HG03064 (cell line): ENCODE measurements at regions not wholly inside any gene's neighbourhood (a gene's known extent, or its start where the extent isn't known, plus 50 kb on each side); places are given as distances from the start of the nearest gene placed in this dataset.

Experiments
- ATAC-seq: cut with Tn5 transposase; IDR thresholded peaks from one replicate; pipeline ENCODE4 v1.9.1; 2021; ENCODE audit warnings: low read depth; ENCODE audit not compliant: unreplicated experiment

DNA sequence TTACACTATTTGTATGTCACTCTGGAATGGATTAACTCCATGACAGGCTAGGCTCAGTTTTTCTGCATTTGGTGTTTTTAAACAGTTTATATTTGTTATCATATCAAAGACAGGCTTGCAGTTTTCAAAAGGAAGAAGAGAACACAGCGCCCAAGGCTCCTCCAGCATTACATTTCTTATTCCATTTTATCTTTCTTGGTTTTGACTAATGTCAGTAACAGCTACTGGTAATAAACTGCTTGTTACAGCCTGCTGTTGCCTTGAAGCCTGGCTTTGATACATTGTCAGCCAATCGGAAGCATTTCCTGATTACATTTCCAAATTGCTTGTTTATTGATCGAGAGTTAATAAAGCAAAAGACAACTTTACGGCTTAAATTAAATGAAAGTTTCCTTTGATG lies 166.0 kb upstream of the MDFIC start:
- no peak for ATAC-seq

DNA sequence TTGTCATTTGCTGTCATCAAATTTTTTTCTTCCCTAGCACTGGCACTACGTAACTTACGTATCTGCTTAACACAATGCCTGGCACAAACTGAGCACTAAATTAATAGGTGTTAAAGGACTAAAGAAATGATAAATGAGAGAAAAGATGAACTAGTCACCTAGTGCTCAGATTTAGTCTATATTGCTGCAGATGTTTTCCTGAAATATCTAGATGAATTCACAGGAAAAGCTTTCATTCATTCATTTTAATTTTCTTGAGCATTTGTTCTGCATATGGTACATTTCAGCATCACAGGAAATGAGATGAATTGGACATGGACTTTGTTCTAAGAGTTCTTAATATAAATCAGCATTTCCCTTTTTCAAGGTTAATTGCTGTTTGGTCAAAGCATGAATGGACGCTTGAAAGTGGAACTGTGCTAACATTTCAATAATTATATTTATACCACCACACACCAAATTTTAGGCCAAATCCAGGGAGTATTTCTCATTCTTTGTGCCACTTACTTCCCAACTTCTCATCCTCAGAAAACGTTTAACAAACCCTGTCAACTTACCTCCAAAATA lies 163.2 kb upstream of the MDFIC start:
- ATAC-seq, result no peak

DNA sequence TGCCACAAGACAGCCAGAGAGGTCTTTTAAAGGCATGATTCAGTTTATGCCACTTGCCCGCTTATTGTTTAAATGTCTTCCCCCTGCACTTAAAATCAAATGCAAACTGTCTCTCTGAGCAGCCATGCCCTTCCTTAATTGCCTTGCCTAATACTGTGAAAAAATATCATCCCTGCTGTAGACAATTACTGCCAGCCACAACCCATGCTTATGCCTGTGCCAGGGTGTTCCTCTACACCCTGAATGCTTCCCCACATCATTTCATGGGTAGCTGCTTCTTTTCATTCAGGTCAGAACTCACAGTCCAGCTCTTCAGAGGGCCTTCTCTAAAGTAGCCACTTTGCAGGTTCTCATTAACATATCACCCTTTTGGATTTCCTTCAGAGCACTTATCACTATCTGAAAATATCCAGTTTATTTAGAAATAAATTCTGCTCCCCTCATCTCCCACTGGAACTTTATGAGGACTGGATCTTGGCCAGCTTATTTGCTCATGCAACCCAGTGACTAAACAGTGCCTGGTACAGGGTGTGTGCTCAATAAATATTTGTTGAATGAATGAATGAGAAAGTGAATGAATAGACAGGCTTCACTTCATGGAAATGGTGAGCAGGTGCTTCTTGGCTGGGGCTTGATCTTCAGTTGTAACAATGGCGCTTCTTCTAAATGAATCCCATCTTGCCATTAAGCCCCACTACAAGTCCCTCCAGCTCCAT lies 162.4 kb upstream of the MDFIC start:
- ATAC-seq, result no peak

DNA sequence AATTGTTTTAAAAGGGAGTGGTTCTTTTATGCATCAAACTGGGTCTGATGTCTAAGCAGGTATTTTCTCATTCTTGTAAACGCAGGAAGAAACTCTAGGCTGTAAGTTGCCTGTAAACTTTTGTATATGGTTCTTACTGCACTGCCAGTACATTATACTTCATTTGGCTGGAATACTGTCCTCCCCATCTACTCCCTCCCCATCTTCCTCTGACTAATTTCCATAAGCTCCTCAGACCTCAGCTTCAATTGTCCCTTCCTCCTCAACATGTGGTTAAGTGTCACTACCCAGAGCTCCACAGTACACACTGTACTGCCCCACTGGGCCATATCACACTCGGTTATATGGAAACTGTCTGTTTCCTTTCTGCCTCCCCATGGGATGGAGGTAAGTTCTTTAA lies 161.4 kb upstream of the MDFIC start:
- no peak for ATAC-seq

- ATAC-seq, result no peak
Measured at GRCh38 chr7:114761973-114762372, 159.9 kb upstream of the MDFIC start.

DNA sequence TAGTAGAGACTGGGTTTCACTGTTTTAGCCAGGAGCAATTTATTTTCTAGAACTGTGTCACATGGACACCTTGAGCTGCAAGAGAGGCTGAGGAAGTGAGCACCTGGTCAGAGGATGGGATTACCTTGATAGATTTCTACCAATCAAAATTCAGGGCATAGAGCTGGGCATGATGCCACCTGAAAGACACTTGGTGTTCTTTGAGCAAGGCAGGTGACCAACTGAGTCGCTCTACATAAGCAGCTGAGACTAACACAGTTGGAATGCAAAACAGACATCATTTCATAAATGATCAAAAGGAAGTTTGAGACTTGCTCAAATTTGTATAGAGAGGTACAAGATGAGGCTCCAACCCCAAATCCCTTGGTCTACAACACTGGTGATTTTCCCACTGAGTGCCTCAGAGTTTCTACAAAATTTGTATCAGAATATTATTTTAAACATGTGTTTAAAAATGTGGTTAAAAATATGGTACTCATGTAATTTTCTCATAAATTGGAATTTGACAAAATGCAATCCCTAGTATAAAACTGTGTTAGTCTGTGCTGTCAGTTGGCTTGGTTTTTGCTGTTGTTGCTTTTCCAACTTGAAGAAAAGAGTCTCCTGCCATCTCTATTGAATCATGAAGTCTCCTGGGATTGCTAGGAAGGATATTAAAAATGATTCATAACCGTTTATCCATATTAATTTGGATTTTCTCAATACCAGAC lies 156.4 kb upstream of the MDFIC start:
- no peak for ATAC-seq

- ATAC-seq, result no peak
Measured at GRCh38 chr7:114766041-114766356, 155.9 kb upstream of the MDFIC start.

GRCh38 chr7:114777288-114777687 lies 144.6 kb upstream of the MDFIC start:
- no peak for ATAC-seq

GRCh38 chr7:114783508-114783907 lies 138.4 kb upstream of the MDFIC start:
- no peak for ATAC-seq

- no peak for ATAC-seq
Measured at GRCh38 chr7:114784177-114784576, 137.7 kb upstream of the MDFIC start.

GRCh38 chr7:114784746-114785145 lies 137.1 kb upstream of the MDFIC start:
- ATAC-seq, result no peak

DNA sequence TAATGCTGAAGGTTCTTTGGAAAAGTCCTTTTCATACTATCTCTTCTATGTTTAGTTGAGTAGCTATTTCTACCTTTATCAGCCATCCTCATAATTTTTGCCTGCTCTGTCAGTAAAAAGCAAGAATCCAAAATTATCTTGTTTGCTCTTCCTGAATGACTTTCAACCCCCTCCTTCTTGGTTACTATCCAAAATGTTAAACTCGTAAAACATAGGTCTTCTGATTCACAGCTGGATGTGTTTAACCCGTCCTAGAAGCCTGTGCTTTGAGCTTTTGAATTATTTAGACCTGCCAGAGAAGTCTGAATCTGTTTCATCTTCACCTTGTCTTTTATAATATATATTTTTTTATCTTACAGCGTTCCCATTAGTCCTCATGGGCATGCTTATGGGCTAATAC lies 136.4 kb upstream of the MDFIC start:
- ATAC-seq, result no peak

- ATAC-seq, result no peak
Measured at GRCh38 chr7:114786455-114786854, 135.4 kb upstream of the MDFIC start.

DNA sequence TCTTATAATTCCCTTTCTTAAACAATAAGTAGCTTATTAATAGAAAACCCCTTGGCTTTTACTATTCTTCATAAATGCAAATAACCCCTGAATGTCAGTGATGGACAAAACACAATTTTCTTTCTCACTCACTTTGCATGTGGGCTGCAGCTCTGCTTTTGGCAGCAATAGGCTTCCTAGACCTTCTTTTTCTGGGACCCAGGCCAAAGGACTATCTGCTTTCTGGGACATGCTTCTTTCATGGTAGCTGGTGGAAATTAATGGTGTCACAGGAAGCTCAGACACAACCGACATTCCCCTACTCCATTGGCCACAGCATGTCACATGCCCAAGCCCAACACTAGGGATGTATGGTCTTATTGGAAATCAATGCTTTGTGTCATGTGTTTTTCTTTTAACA lies 134.3 kb upstream of the MDFIC start:
- ATAC-seq, result no peak

- no peak for ATAC-seq
Measured at GRCh38 chr7:114788706-114789105, 133.2 kb upstream of the MDFIC start.

GRCh38 chr7:114789161-114789560 lies 132.7 kb upstream of the MDFIC start:
- ATAC-seq, result no peak

- ATAC-seq, result no peak
Measured at GRCh38 chr7:114789871-114790311, 132.0 kb upstream of the MDFIC start.

- ATAC-seq, result no peak
Measured at GRCh38 chr7:114790521-114790920, 131.4 kb upstream of the MDFIC start.

DNA sequence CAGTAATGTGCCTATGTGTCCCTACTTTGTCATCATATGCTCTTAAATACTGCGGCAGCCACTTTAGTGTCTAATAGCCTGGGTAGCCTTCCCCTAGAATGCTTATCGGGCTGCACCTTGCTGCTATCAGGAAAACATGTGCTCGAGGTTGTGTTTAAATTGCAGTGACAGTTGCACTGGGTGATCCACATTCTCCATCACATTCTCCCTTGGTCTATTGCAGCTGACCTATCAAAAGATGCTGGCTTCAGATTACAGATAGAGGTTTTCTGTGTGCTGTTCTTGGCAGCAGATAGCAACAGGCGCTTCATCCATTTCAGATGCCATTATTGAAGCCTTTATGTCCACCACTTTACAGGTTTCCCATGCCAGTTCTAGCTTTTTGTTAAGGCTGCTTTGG lies 130.1 kb upstream of the MDFIC start:
- ATAC-seq, result no peak

GRCh38 chr7:114793155-114793845 lies 128.6 kb upstream of the MDFIC start:
- no peak for ATAC-seq

DNA sequence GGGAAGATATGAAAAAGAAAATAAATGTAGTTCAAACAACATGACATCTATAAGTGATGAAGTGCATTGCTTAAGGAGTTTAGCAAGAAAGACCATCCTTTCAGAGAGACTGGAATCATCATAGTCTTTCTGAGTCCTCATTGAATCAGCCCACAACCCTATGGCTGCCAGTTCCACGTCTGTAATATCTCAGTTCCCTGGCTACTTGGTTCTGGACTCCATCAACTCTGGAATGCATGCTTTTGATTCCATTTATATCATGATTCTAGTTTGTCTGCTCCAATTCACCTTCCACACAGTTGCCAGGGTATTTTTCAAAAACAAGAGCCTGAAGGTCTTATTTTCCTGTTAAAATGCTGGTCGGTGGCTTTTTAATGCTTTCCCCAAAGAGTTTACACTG lies 126.4 kb upstream of the MDFIC start:
- ATAC-seq, result no peak

- ATAC-seq, result no peak
Measured at GRCh38 chr7:114799628-114800028, 122.3 kb upstream of the MDFIC start.
